ENCODE measurements at regions not wholly inside any gene's neighbourhood (a gene's known extent, or its start where the extent isn't known, plus 50 kb on each side); places are given as distances from the start of the nearest gene placed in this dataset.

- DNase-seq (ENCODE audit: low read depth): no peak
Observed at GRCh38 chr21:25005388-25005787, 601.9 kb downstream of the MRPL39 start.

- DNase-seq (ENCODE audit: low read depth): no peak
Observed at GRCh38 chr21:25002676-25003075, 604.6 kb downstream of the MRPL39 start.

DNA sequence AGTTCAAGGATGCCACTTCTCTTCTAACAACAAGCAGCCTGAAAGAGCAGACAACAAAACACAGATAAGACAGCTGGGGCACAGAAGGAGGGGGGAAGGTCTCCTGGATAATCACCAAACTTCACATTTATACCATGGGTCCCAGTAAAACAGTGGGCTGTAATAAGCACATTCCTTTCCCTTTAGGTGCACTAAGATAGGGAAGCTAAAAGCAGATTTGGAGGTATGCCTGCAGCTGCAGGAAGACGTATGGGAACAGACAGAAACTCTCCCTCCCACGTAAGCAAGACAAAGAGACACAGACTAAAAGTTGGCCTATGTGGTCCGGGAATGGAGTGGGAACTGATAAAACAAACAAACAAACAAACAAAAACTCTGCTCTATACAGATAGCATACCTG lies 612.1 kb downstream of the MRPL39 start:
- DNase-seq (ENCODE audit: low read depth): no peak

DNA sequence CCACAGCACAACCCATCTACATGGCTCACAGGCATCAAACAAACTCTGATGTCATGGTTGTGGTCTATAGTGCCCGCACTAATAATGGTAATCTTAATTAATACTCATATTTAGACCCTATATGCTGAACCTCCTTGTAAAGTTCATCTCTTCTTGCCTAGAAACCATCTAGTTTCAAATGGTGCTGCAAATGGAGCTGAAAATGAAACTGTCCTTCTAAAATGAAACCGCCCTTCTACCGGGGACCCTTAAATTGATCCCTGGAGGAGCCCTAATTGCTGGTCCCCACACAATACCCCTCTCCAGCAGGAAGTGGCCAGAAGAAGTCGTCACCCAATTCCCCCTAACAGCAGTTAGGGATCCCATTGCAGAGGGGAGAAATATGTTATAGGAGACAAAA lies 612.6 kb downstream of the MRPL39 start:
- no peak for DNase-seq (ENCODE audit: low read depth)

DNA sequence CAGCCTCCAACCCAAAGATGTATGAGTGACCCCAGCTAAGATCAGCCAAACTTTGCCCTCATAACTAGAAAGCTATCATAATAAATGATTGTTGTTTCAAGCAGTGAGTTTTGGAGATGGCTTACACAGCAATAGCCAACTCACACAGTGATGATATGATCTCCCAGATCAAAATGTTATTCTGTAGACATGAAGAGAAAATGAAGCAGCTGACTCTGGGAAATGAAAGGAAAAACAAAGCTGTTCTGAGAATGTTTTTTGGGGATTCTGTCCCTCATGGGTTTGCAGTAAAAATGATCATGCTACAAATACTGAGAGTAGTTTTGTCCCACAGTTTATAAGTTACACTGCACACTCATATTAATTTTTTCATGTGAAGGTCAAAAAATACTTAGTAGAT lies 617.8 kb downstream of the MRPL39 start:
- DNase-seq (ENCODE audit: low read depth): no peak

DNA sequence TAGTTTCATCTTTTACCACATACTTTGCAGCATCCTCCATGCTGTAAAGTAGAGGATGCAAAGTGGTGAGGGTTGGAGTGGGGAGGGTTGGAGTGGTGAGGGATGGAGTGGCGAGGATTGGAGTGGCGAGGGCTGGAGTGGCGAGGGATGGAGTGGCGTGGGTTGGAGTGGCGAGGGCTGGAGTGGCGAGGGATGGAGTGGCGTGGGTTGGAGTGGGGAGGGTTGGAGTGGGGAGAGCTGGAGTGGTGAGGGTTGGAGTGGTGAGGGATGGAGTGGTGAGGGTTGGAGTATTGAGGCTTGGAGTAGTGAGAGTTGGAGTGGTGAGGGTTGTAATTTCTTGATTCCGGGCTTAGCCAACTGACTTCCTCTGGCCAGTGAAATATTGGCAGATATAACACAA lies 618.3 kb downstream of the MRPL39 start:
- DNase-seq (ENCODE audit: low read depth): no peak

DNA sequence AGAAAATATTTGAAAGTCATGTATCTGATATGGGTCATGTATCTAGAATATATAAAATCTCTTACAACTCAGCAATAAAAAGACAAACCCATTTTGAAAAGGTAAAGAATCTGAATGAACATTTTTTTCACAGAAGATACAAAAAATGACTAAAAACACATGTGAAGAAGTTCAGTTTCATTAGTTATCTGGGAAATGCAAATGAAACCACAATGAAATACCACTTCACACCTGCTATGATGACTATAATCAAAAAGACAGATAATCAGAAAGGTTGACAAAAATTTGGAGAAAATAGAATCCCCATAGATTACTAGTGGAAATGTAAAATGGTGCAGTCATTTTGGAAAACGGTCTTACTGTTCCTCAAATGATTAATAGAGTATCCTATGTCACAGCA lies 631.0 kb downstream of the MRPL39 start:
- no peak for DNase-seq (ENCODE audit: low read depth)

GRCh38 chr21:24969068-24969467 lies 638.2 kb downstream of the MRPL39 start:
- DNase-seq (ENCODE audit: low read depth): no peak

GRCh38 chr21:24955275-24955961 lies 651.9 kb downstream of the MRPL39 start:
- DNase-seq (ENCODE audit: low read depth): no peak

DNA sequence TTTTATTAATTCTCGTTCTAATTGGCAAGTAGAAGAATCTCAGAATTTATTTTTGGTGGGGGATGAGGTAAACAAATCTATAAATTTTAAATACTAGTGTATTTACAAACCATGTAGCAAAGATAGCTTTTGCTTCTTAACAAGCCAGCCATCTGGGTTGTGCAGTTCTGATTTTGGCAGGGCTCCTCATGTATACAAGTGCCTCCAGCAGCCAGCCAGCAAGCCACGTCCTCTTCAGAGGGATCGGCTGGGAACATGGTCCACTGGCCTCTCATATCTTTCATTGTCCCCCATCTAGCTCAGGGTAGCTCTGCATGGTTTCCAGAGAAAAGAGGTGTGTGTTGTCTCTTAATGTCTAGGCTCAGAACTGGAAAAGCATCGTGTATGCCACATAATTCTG lies 659.1 kb downstream of the MRPL39 start:
- no peak for DNase-seq (ENCODE audit: low read depth)

GRCh38 chr21:24945910-24946309 lies 661.4 kb downstream of the MRPL39 start:
- no peak for DNase-seq (ENCODE audit: low read depth)

GRCh38 chr21:24941316-24942185 lies 665.7 kb downstream of the MRPL39 start:
- no peak for DNase-seq (ENCODE audit: low read depth)

DNA sequence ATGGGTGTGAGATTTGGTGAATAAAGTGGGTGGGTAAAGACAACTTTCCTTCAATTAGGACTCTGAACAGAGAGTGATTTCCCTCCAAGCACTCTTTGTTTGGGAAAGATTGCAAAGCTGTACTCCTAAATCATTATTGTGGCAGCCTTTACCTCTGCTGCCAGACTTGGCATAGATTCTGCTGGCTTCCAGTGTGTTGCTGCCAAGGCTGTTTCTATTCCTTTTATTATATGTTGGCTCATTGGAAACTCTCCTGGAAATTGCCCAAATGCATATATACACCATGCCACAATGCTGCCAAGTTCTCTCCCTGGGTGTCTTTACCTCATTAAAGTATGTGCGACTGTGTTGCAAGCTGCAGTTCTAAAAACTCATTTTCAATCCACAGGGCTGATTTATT lies 668.0 kb downstream of the MRPL39 start:
- no peak for DNase-seq (ENCODE audit: low read depth)

DNA sequence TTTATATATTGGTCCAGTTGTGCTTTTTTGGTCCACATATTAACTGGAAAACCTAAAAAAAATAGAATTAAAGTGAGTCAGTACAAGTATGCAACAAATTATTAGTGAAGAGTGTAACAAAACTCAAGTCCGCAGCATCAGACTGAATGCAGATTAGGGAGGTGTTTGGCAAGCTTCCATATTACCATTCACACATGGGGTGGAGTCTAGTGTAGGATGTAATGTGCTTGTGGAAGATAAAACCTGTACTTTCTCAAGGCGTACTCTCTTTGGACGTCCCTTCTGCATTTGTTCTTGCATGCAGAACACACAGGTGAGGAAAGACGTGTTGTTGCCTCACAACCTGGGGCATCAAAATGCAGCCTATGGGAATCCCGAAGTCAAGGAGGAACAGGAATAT lies 668.7 kb downstream of the MRPL39 start:
- DNase-seq (ENCODE audit: low read depth): no peak

GRCh38 chr21:24935991-24936390 lies 671.3 kb downstream of the MRPL39 start:
- no peak for DNase-seq (ENCODE audit: low read depth)

DNA sequence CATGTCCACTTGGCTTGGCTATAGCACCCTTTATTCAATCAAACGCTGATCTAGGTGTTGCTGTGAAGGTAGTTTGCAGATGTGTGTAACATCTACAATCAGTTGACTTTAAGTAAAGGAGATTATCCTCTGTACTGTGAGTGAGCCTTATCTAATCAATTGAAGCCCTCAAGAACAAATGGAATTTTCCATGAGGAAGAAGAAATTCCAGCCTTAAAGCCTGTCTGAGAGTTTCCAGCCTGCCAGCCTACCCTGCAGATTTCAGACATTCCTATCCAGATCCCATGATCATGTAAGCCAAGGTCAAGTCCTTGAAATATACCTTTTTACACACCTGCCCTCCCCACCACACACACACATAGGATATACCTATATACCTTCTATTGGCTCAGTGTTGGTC lies 696.7 kb downstream of the MRPL39 start:
- no peak for DNase-seq (ENCODE audit: low read depth)

- no peak for DNase-seq (ENCODE audit: low read depth)
Observed at GRCh38 chr21:24903994-24904635, 703.2 kb downstream of the MRPL39 start.

DNA sequence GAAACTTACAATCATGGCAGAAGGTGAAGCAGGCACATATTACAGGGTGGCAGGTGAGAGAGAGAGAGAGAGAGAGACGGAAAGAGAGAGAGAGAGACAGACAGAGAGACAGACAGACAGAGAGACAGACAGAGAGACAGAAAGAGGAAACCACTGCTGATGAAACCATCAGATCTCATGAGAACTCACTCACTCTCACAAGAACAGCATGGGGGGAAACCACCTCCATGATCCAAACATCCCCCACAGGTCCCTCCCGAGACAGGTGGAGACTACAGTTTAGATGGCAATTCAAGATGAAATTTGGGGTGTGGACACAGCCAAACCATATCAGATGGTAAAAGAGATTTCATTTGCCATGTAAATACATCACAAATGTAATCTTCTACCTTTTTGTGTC lies 708.1 kb downstream of the MRPL39 start:
- no peak for DNase-seq (ENCODE audit: low read depth)

DNA sequence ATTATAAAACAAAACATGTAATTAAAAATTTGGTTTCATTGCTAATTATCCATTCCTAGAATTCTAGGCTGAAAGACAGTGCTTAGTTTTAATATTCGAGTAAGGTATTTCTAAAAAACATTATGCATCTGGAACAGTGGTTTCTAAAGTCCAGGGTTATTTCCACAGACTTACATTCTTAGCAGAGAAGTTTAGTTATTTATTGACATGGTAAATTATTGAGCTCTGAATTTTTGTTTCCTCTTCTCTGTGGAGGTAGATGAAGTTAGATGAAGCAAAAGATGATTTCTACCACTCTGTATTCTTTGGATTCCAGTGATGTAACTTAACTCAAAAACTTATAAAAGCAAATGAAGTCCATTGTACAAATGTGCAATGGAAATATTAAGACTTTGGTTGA lies 709.4 kb downstream of the MRPL39 start:
- DNase-seq (ENCODE audit: low read depth): no peak

- no peak for DNase-seq (ENCODE audit: low read depth)
Observed at GRCh38 chr21:24896735-24897124, 710.6 kb downstream of the MRPL39 start.

- DNase-seq (ENCODE audit: low read depth): no peak
Observed at GRCh38 chr21:24895885-24896734, 711.2 kb downstream of the MRPL39 start.

DNA sequence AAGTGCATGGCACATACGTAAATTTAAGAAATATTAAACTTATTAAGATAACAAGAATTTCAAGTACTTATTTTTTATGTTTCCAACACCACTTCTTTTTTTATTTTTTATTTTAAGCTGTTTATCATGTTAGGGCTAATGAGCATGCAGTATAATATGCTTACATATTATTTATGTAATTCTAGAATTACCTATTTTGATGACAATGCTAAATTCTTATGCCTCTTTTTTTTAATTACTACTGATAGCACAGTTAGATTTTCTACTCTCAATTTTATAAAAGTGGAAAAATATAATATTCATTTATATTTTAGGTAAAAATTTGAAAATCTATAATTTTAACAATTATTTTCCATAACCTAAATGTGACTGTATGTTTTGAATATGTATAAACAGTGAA lies 713.0 kb downstream of the MRPL39 start:
- DNase-seq (ENCODE audit: low read depth): no peak
